Lung (tissue), 11 donors: ENCODE measurements at regions not wholly inside any gene's neighbourhood (a gene's known extent, or its start where the extent isn't known, plus 50 kb on each side); places are given as distances from the start of the nearest gene placed in this dataset.

Experiments used
- ATAC-seq: fragments of 200-7000 bp; cut with Tn5 transposase; one replicate; pipeline ENCODE4 v1.9.1; 2020; ENCODE audit warnings: moderate number of reproducible peaks; ENCODE audit not compliant: insufficient read depth, low FRiP score
- DNase-seq, 3 donors: peaks; one replicate each; pipeline ENCODE4 v3.0.0-alpha.2; 2013 to 2017
- H3K27ac ChIP-seq, 2 donors: one replicate each; pipeline ENCODE4 v1.5.1; 2013; ENCODE audit warnings: mild to moderate bottlenecking in 2 of 2, moderate library complexity in 2 of 2, control low read depth in 1 of 2, inconsistent platforms in 1 of 2, low read depth in 1 of 2, low read length in 1 of 2
- H3K27me3 ChIP-seq, 3 donors: one replicate each; pipeline ENCODE4 v1.5.1; 2013; ENCODE audit warnings: low read length in 2 of 3; ENCODE audit not compliant: control insufficient read depth in 3 of 3, insufficient read depth in 3 of 3
- H3K36me3 ChIP-seq, 4 donors: one replicate each; pipeline ENCODE4 v1.5.1; 2013; ENCODE audit warnings: low read length in 4 of 4, mild to moderate bottlenecking in 1 of 4, moderate library complexity in 1 of 4; ENCODE audit not compliant: control insufficient read depth in 4 of 4, insufficient read depth in 4 of 4
- H3K4me1 ChIP-seq, 5 donors: one replicate each; pipeline ENCODE4 v1.5.1; 2013; ENCODE audit warnings: low read length in 5 of 5, mild to moderate bottlenecking in 2 of 5, moderate library complexity in 1 of 5; ENCODE audit not compliant: control insufficient read depth in 5 of 5, insufficient read depth in 5 of 5
- H3K4me3 ChIP-seq: one replicate; pipeline ENCODE4 v1.5.1; 2013; ENCODE audit warnings: mild to moderate bottlenecking, control low read depth, moderate library complexity
- H3K9ac ChIP-seq, 2 donors: one replicate each; pipeline ENCODE4 v1.5.1; 2013; ENCODE audit warnings: low read length in 2 of 2, control low read depth in 1 of 2; ENCODE audit not compliant: insufficient read depth in 1 of 2
- H3K9me3 ChIP-seq, 4 donors: one replicate each; pipeline ENCODE4 v1.5.1; 2013; ENCODE audit warnings: low read length in 3 of 4, mild to moderate bottlenecking in 1 of 4, moderate library complexity in 1 of 4; ENCODE audit not compliant: control insufficient read depth in 4 of 4, insufficient read depth in 3 of 4
- WGBS, 2 donors: extraction: QIAGEN DNeasy Blood & Tissue Kit; methylation state at CpG; one replicate each; pipeline ENCODE4 v1.1.7; 2013; 5-methylcytosine and 5-hydroxymethylcytosine counted together
- TF ChIP-seq, protein P1 (sequence below): IDR thresholded peaks from 2 replicates; pipeline ENCODE4 v1.5.1; 2012; ENCODE audit warnings: mild to moderate bottlenecking; ENCODE audit errors: control extremely low read depth, extremely low read depth
- donor health status: control.
- donor health status: control.
- donor health status: Bipolar disorder and iron deficiency.
- donor health status: healthy.
- donor health status: DM: yes; HTN: yes; CAD: no.

DNA sequence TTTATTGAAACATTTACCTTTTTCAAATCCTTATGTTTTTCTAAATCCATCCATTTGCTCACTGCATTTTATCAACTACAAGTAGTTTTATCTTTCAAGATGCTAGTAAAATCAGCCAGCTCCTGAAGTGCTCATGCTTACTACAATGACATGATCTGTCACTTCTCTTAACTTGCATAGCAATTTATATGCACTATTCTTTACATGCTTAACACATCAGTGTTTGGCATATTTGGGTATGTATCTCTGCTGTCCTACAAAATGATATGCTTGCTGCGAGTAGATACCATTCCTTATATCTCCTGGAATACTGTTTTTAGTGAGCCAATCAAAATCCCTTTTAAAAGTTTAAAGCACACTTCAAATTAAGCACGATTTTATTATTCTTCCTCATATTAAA is 2726.8 kb downstream of the PCDH7 start:
- Histone ChIP-seq H3K36me3 (no peaks in the 10 kb centered on the region), H3K9ac (no peak overlapping the region), H3K9me3 (no peaks in the 10 kb centered on the region), H3K4me1 (peaks cover 0 to 6% (median 0%) of the 10 kb centered on the region in 5 donors), H3K27ac (no peak overlapping the region), H3K4me3 (no peak overlapping the region), H3K27me3 (no peaks in the 10 kb centered on the region)
- 71 to 74% methylated on average over 2 of the region's 2 CpGs for WGBS, 2 donors
- TF ChIP-seq, protein P1, sequence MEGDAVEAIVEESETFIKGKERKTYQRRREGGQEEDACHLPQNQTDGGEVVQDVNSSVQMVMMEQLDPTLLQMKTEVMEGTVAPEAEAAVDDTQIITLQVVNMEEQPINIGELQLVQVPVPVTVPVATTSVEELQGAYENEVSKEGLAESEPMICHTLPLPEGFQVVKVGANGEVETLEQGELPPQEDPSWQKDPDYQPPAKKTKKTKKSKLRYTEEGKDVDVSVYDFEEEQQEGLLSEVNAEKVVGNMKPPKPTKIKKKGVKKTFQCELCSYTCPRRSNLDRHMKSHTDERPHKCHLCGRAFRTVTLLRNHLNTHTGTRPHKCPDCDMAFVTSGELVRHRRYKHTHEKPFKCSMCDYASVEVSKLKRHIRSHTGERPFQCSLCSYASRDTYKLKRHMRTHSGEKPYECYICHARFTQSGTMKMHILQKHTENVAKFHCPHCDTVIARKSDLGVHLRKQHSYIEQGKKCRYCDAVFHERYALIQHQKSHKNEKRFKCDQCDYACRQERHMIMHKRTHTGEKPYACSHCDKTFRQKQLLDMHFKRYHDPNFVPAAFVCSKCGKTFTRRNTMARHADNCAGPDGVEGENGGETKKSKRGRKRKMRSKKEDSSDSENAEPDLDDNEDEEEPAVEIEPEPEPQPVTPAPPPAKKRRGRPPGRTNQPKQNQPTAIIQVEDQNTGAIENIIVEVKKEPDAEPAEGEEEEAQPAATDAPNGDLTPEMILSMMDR = no peak
- ATAC-seq = no peak
- DNase-seq = no peak

DNA sequence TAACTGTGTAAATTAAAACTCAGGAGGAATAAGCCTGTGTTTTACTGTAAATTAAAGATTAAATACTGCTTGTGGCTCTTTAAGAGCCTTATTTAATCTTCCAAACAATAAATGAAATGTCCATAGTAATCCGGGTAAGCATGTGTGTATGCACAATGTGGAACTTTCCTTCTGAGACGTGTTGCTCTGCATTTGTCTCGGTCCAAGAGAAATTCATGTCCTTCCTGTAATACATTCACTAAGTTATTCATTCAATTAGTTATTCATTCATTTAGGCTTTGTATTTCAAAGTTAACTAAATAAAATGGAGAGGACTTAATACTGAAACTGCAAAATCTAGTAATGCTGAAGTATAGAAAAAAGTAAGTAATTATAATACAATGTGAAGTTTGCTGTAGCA is 2728.8 kb downstream of the PCDH7 start:
- Histone ChIP-seq H3K27me3 (no peaks in the 10 kb centered on the region), H3K4me1 (peaks cover 0 to 6% (median 0%) of the 10 kb centered on the region in 5 donors), H3K9me3 (peaks cover 0 to 2% (median 0%) of the 10 kb centered on the region in 4 donors), H3K36me3 (no peaks in the 10 kb centered on the region), H3K27ac (no peak overlapping the region), H3K4me3 (no peak overlapping the region), H3K9ac (no peak overlapping the region)
- ATAC-seq (no peak), DNase-seq (no peak)
- 91% methylated on average over 3 of the region's 3 CpGs for WGBS, 2 donors
- TF ChIP-seq, protein P1 = no peak

DNA sequence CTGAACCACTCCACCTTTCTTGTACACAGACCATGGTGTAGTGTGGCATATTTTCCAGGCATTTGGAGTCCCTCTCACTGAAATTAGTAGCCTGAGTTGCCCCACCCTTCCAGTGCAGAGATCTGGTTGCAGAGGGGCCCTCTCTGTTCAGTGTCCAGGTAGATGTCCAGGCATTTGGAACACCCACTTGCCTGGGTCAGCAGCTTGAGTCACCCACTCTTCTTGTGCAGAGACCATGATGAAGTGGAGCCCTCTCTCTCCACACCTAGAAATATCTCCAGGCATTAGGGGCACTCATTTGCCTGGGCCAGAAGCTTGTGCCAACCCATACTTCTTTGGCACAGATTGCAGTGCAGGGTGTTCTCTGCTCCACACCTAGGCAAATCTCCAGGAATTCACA is 2733.3 kb downstream of the PCDH7 start:
- Histone ChIP-seq H3K4me1 (no peaks in the 10 kb centered on the region), H3K9ac (no peak overlapping the region), H3K36me3 (no peaks in the 10 kb centered on the region), H3K4me3 (no peak overlapping the region), H3K9me3 (peaks cover 0 to 2% (median 0%) of the 10 kb centered on the region in 4 donors), H3K27ac (no peak overlapping the region), H3K27me3 (no peaks in the 10 kb centered on the region)
- TF ChIP-seq, protein P1 = no peak
- no peak for ATAC-seq
- no peak for DNase-seq

DNA sequence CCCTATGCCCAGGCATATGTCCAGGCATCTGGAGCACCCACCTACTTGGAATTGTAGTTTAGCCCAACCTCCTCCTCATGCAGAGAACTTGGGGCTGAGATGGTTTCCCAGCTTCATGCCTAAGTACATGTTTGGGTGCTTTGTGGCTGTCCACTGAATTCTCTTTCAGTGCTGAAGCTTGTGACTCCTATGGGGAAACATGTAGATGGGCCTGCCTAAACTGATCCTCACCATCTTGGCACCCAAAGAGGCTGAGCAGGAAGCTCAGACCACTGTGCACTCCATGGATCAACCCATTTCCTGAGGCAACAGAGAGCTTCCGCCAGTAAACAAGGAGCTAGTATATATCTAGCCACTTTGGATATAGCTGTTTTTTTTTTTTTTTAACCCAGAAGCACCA is 2733.7 kb downstream of the PCDH7 start:
- no peak overlapping the region for H3K27ac ChIP-seq
- peaks cover 0 to 2% (median 0%) of the 10 kb centered on the region in 4 donors for H3K9me3 ChIP-seq
- H3K4me1 ChIP-seq = no peaks in the 10 kb centered on the region
- WGBS, 2 donors = 86 to 88% methylated on average over 1 of the region's 1 CpG
- no peaks in the 10 kb centered on the region for H3K27me3 ChIP-seq
- no peak overlapping the region for H3K4me3 ChIP-seq
- TF ChIP-seq, protein P1 = no peak
- H3K36me3 ChIP-seq = no peaks in the 10 kb centered on the region
- no peak for ATAC-seq
- DNase-seq = no peak
- no peak overlapping the region for H3K9ac ChIP-seq
